ENCODE measurements at regions not wholly inside any gene's neighbourhood (a gene's known extent, or its start where the extent isn't known, plus 50 kb on each side); places are given as distances from the start of the nearest gene placed in this dataset.

- TF ChIP-seq, protein P1, sequence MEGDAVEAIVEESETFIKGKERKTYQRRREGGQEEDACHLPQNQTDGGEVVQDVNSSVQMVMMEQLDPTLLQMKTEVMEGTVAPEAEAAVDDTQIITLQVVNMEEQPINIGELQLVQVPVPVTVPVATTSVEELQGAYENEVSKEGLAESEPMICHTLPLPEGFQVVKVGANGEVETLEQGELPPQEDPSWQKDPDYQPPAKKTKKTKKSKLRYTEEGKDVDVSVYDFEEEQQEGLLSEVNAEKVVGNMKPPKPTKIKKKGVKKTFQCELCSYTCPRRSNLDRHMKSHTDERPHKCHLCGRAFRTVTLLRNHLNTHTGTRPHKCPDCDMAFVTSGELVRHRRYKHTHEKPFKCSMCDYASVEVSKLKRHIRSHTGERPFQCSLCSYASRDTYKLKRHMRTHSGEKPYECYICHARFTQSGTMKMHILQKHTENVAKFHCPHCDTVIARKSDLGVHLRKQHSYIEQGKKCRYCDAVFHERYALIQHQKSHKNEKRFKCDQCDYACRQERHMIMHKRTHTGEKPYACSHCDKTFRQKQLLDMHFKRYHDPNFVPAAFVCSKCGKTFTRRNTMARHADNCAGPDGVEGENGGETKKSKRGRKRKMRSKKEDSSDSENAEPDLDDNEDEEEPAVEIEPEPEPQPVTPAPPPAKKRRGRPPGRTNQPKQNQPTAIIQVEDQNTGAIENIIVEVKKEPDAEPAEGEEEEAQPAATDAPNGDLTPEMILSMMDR (IDR thresholded peaks at IDR 0.05), result no peak
- no peak for TF ChIP-seq POLR2A (IDR thresholded peaks at IDR 0.05)
- no peak for TF ChIP-seq EP300 (IDR thresholded peaks at IDR 0.05)
Observed at GRCh38 chr2:236905976-236906375, 179.7 kb upstream of the COPS8 start.

Data from ovary (tissue), 3 donors.